Activated naive CD4-positive, alpha-beta T cell treated with anti-CD3 and anti-CD28 coated beads for 36 hours (primary cell): ENCODE measurements at regions not wholly inside any gene's neighbourhood (a gene's known extent, or its start where the extent isn't known, plus 50 kb on each side); places are given as distances from the start of the nearest gene placed in this dataset.

Experiments used
- CTCF ChIA-PET: fragments of 350-600 bp; sonication (Branson Sonifier 250); formaldehyde crosslinking; loops from one replicate; lab custom pipeline; 2021; ENCODE audit warnings: antibody characterized with exemption; lab: Charles Lee
- DNase-seq: peaks from one replicate; pipeline ENCODE4 v3.0.0-alpha.2; 2020
- H3K27ac Mint-ChIP-seq: one replicate; pipeline ENCODE4 v1.8.0; 2021; ENCODE audit warnings: mild to moderate bottlenecking, mixed read lengths
- H3K27me3 Mint-ChIP-seq: one replicate; pipeline ENCODE4 v1.8.0; 2021; ENCODE audit warnings: low read depth, mixed read lengths
- H3K36me3 Mint-ChIP-seq: one replicate; pipeline ENCODE4 v1.8.0; 2021; ENCODE audit warnings: low read depth, mixed read lengths
- H3K4me1 Mint-ChIP-seq: one replicate; pipeline ENCODE4 v1.8.0; 2021; ENCODE audit warnings: low read depth, mixed read lengths
- H3K4me3 Mint-ChIP-seq: one replicate; pipeline ENCODE4 v1.8.0; 2021; ENCODE audit warnings: mild to moderate bottlenecking, moderate library complexity, mixed read lengths
- H3K9me3 Mint-ChIP-seq: one replicate; pipeline ENCODE4 v1.8.0; 2021; ENCODE audit warnings: mixed read lengths
- intact Hi-C: fragments of 100-400 bp; cut with micrococcal nuclease; formaldehyde crosslinking; loops from one replicate; pipeline ENCODE4 v1.15.1; 2023

DNA sequence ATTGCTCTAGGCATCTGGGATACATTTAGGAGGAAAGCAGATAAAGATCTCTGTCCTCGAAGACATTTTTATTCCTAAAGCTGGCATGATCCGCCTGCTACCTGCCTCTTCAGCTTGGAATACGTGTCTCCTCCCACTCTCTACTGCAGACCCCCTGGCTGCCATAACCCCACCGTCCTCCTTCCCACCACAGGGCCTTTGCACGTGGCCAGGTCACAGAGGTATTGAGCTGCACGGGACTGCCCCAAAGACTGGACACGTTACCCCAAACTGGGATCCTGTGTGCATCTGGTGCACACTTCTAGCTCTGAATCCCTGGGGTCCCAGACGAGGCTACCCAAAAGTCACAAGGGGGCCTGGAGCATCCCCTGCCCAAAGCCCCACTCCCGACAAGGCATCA, 351.2 kb upstream of the EEF2KMT start:
- CTCF ChIA-PET, result interaction anchor here (1.0 kb wide), 1 partner anchor 41 kb away, joined by 3 read pairs; no protein-coding TSS in a partner anchor
- Mint-ChIP-seq H3K36me3 (no peaks in the 10 kb centered on the region), H3K4me3 (no peak overlapping the region), H3K4me1 (no peaks in the 10 kb centered on the region), H3K9me3 (no peaks in the 10 kb centered on the region), H3K27ac (no peak overlapping the region), H3K27me3 (peaks cover 9% of the 10 kb centered on the region)
- no peak for DNase-seq
- intact Hi-C loops, result no loop called here

DNA sequence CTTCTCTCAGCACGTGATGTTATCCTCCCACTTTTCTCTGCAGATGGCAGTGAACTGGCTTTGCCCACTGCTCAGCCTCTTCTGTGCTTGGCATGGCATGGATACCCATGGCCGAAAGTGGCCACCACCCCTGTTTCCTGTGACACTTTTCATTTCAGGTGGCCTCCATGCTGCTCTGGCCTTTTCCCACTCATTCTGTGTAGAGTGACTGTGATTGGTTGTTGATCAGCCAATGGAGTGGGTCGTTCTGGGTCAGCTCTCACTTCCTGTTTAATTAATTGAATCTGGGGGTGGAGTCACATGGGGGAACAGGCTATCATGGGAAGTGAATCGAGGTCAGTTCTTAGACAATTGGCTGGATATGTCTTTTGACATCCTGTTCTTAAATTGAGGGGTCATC, 350.1 kb upstream of the EEF2KMT start:
- no peak overlapping the region for H3K4me3 Mint-ChIP-seq
- intact Hi-C loops, result no loop called here
- DNase-seq, result no peak
- H3K4me1 Mint-ChIP-seq, result no peaks in the 10 kb centered on the region
- H3K27ac Mint-ChIP-seq, result no peak overlapping the region
- H3K36me3 Mint-ChIP-seq, result no peaks in the 10 kb centered on the region
- CTCF ChIA-PET, result no interaction called here
- peaks cover 9% of the 10 kb centered on the region for H3K27me3 Mint-ChIP-seq
- no peaks in the 10 kb centered on the region for H3K9me3 Mint-ChIP-seq

- intact Hi-C loops, result no loop called here
- no peak for DNase-seq
- Mint-ChIP-seq H3K27me3 (peaks cover 7% of the 10 kb centered on the region), H3K27ac (no peak overlapping the region), H3K4me3 (no peak overlapping the region), H3K36me3 (no peaks in the 10 kb centered on the region), H3K9me3 (peaks cover 3% of the 10 kb centered on the region), H3K4me1 (no peaks in the 10 kb centered on the region)
- CTCF ChIA-PET, result no interaction called here
Measured at GRCh38 chr16:5446623-5447240, 349.1 kb upstream of the EEF2KMT start.

DNA sequence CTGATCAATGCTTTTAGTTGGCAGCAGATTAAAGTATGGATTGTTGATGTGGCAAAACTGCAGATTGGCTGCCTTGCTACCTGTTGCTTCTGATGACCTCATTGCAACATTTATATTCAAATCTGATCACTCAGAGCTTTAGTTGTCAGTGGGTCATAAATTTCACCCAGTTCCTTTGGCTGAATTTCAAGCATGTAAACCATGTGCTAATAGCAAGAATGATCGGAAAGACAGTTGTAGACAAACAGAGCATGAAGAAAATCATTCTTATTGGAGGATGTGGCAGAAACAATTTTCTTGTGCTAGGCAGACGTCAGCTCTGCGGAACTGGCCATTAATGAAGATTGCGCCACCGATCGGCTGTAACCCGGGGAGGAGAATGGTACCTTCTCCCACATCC, 346.6 kb upstream of the EEF2KMT start:
- Mint-ChIP-seq H3K9me3 (peaks cover 8% of the 10 kb centered on the region), H3K27me3 (peaks cover 2% of the 10 kb centered on the region), H3K27ac (no peak overlapping the region), H3K4me1 (no peaks in the 10 kb centered on the region), H3K4me3 (no peak overlapping the region), H3K36me3 (no peaks in the 10 kb centered on the region)
- no peak for DNase-seq
- CTCF ChIA-PET, result interaction anchor here (0.7 kb wide), 1 partner anchor 98 kb away, joined by 3 read pairs; no protein-coding TSS in a partner anchor
- intact Hi-C loops, result no loop called here

DNA sequence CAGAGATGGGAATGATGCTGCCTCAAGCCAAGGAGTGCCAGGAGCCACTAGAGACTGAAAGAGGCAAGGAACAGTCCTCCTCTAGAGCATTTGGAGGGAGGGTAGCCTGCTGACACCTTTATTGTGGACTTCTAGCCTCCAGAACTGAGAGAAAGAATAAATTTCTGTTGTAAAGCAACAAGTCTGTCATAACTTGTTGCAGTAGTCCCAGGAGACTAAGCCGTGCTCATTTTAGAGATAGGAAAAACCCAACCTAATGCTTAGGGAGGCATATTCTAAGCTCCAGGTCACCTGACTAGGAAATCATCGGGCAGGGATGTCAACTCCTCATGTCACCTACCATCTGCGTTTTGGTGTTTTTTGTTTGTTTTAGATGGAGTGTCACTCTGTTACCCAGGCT, 345.4 kb upstream of the EEF2KMT start:
- Mint-ChIP-seq H3K36me3 (no peaks in the 10 kb centered on the region), H3K4me1 (no peaks in the 10 kb centered on the region), H3K4me3 (no peak overlapping the region), H3K27ac (no peak overlapping the region), H3K9me3 (peaks cover 11% of the 10 kb centered on the region), H3K27me3 (peaks cover 2% of the 10 kb centered on the region)
- DNase-seq, result no peak
- intact Hi-C loops, result no loop called here
- CTCF ChIA-PET, result no interaction called here

GRCh38 chr16:5442054-5442453, 344.5 kb upstream of the EEF2KMT start:
- Mint-ChIP-seq H3K4me3 (no peak overlapping the region), H3K27me3 (no peaks in the 10 kb centered on the region), H3K4me1 (no peaks in the 10 kb centered on the region), H3K27ac (no peak overlapping the region), H3K36me3 (no peaks in the 10 kb centered on the region), H3K9me3 (peaks cover 11% of the 10 kb centered on the region)
- intact Hi-C loops, result no loop called here
- DNase-seq, result no peak
- CTCF ChIA-PET, result interaction anchor here (0.6 kb wide), 1 partner anchor 262 kb away, joined by 3 read pairs; no protein-coding TSS in a partner anchor

- Mint-ChIP-seq H3K9me3 (peaks cover 11% of the 10 kb centered on the region), H3K27ac (no peak overlapping the region), H3K27me3 (no peaks in the 10 kb centered on the region), H3K36me3 (no peaks in the 10 kb centered on the region), H3K4me1 (no peaks in the 10 kb centered on the region), H3K4me3 (no peak overlapping the region)
- intact Hi-C loops, result no loop called here
- CTCF ChIA-PET, result no interaction called here
- DNase-seq, result no peak
Measured at GRCh38 chr16:5438591-5438990, 341.0 kb upstream of the EEF2KMT start.

- H3K36me3 Mint-ChIP-seq, result no peaks in the 10 kb centered on the region
- no peaks in the 10 kb centered on the region for H3K9me3 Mint-ChIP-seq
- DNase-seq, result no peak
- no peaks in the 10 kb centered on the region for H3K4me1 Mint-ChIP-seq
- H3K27me3 Mint-ChIP-seq, result no peaks in the 10 kb centered on the region
- H3K4me3 Mint-ChIP-seq, result no peak overlapping the region
- intact Hi-C loops, result no loop called here
- H3K27ac Mint-ChIP-seq, result no peak overlapping the region
- CTCF ChIA-PET, result no interaction called here
Measured at GRCh38 chr16:5433587-5433986, 336.0 kb upstream of the EEF2KMT start.

DNA sequence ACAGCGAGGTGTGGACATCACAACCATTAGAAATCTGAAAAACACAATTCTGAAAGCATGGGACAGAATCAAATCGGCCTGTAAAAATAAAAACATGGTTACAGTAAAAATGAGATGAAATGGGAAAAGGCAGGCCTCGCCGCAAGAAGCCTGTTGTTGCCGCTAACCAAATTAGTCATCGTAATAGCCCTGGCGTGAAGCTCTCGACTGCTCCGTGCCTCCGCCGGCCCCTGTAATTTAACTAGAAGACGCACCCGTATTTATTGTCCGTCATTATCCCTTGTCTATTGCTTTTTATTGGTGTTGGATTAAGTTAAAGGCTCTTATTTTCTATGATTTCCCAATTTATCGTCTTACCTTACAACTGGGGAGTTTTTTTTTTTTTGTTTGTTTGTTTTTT, 334.6 kb upstream of the EEF2KMT start:
- no peaks in the 10 kb centered on the region for H3K4me1 Mint-ChIP-seq
- H3K27me3 Mint-ChIP-seq, result no peaks in the 10 kb centered on the region
- no peaks in the 10 kb centered on the region for H3K36me3 Mint-ChIP-seq
- no peaks in the 10 kb centered on the region for H3K9me3 Mint-ChIP-seq
- intact Hi-C loops, result no loop called here
- DNase-seq, result no peak
- CTCF ChIA-PET, result no interaction called here
- no peak overlapping the region for H3K27ac Mint-ChIP-seq
- no peak overlapping the region for H3K4me3 Mint-ChIP-seq

GRCh38 chr16:5430598-5430997, 333.0 kb upstream of the EEF2KMT start:
- CTCF ChIA-PET, result no interaction called here
- H3K4me3 Mint-ChIP-seq, result no peak overlapping the region
- H3K36me3 Mint-ChIP-seq, result no peaks in the 10 kb centered on the region
- intact Hi-C loops, result no loop called here
- H3K27ac Mint-ChIP-seq, result no peak overlapping the region
- no peaks in the 10 kb centered on the region for H3K27me3 Mint-ChIP-seq
- H3K9me3 Mint-ChIP-seq, result no peaks in the 10 kb centered on the region
- H3K4me1 Mint-ChIP-seq, result no peaks in the 10 kb centered on the region
- DNase-seq, result no peak

- no peaks in the 10 kb centered on the region for H3K36me3 Mint-ChIP-seq
Measured at GRCh38 chr16:5428932-5429331, 331.3 kb upstream of the EEF2KMT start.

DNA sequence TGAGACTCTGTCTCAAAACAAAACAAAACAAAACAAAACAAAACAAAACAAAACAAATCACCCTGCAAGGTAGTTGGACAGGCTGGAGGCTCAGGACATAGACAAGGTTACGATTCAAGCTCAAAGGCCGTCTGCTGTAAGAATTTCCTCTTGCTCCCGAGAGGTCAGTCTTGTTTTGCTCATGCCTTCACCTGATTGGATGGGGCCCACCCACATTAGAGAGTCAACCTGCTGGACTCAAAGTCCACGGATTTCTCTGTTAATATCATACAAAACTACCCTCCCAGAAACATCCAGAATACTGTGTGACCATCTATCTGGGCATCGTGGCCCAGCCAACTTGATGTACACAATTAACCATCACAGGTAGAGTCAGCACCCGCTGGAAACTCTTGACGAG, 330.0 kb upstream of the EEF2KMT start:
- no peaks in the 10 kb centered on the region for H3K27me3 Mint-ChIP-seq
- no peaks in the 10 kb centered on the region for H3K36me3 Mint-ChIP-seq
- H3K4me1 Mint-ChIP-seq, result no peaks in the 10 kb centered on the region
- H3K27ac Mint-ChIP-seq, result no peak overlapping the region
- CTCF ChIA-PET, result no interaction called here
- H3K9me3 Mint-ChIP-seq, result no peaks in the 10 kb centered on the region
- intact Hi-C loops, result no loop called here
- DNase-seq, result no peak
- H3K4me3 Mint-ChIP-seq, result no peak overlapping the region

More at GRCh38 chr16:5428932-5429331, 331.3 kb upstream of the EEF2KMT start:
- no peak overlapping the region for H3K4me3 Mint-ChIP-seq
- no peak for DNase-seq
- H3K27me3 Mint-ChIP-seq, result no peaks in the 10 kb centered on the region
- intact Hi-C loops, result no loop called here
- no peaks in the 10 kb centered on the region for H3K4me1 Mint-ChIP-seq
- no peak overlapping the region for H3K27ac Mint-ChIP-seq
- CTCF ChIA-PET, result no interaction called here
- no peaks in the 10 kb centered on the region for H3K9me3 Mint-ChIP-seq

DNA sequence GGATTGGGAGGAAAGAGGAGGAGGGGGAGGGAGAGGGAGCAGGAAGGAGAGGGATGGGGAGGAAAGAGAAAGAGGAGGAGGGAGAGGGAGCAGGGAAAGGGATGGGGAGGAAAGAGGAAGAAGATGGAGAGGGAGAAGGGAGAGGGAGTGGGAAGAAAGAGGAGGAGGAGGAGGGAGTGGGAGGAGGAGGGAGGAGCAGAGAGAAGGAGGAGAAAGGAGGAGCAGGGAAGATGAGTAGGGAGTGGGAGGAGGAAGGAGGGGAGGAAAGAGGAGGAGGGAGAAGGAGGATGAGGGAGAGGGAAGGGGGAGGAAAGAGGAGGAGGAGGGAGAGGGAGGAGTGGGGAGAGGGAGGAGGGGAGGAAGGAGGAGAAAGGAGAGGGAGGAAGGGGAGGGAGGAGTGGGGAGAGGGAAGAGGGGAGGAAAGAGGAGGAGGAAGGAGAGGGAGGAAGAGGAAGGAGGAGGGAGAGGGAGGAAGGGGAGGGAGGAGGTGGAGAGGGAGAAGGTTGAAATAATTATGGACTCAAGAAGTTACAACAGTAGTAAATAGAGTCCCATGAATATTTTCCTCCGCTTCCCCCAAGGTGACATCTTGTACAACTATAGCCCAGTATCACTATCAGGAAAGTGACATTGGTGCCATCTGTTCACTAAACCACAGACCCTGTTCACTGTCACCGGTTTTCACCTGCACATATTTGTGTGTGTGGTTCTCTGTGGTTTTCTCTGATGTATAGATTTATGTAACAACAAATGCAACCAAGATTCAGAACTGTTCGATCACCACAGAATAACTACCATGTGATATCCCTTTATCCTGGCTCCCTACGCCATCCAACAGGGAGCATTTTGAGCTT, 325.3 kb upstream of the EEF2KMT start:
- H3K4me3 Mint-ChIP-seq, result no peak overlapping the region
- H3K27me3 Mint-ChIP-seq, result peaks cover 2% of the 10 kb centered on the region
- no peaks in the 10 kb centered on the region for H3K36me3 Mint-ChIP-seq
- no peaks in the 10 kb centered on the region for H3K9me3 Mint-ChIP-seq
- DNase-seq, result no peak
- H3K4me1 Mint-ChIP-seq, result no peaks in the 10 kb centered on the region
- CTCF ChIA-PET, result no interaction called here
- intact Hi-C loops, result no loop called here
- H3K27ac Mint-ChIP-seq, result no peak overlapping the region
